WTC11 (cell line): ENCODE measurements at regions not wholly inside any gene's neighbourhood (a gene's known extent, or its start where the extent isn't known, plus 50 kb on each side); places are given as distances from the start of the nearest gene placed in this dataset.

Experiments used
- ATAC-seq: fragments of 200-7000 bp; cut with Tn5 transposase; 2 replicates; pipeline ENCODE4 v1.10.0; 2021; ENCODE audit warnings: mild to moderate bottlenecking, moderate library complexity
- CTCF ChIA-PET: fragments of 300-600 bp; sonication (Branson Sonifier 250); formaldehyde crosslinking; loops from one replicate; lab custom pipeline; 2021; ENCODE audit warnings: antibody characterized with exemption; lab: Charles Lee
- POLR2A ChIA-PET: fragments of 350-600 bp; sonication (Branson Sonifier 250); formaldehyde crosslinking; loops from one replicate; lab custom pipeline; 2021; ENCODE audit warnings: antibody characterized with exemption; lab: Charles Lee
- DNase-seq: peaks from one replicate; pipeline ENCODE4 v3.0.0; 2021; ENCODE audit warnings: low spot score
- H3K27ac Mint-ChIP-seq: 2 replicates; pipeline ENCODE4 v1.8.0; 2021; ENCODE audit warnings: mixed read lengths
- H3K27me3 Mint-ChIP-seq: 2 replicates; pipeline ENCODE4 v1.8.0; 2021; ENCODE audit warnings: low read depth, mild to moderate bottlenecking, moderate library complexity, mixed read lengths
- H3K36me3 Mint-ChIP-seq: 2 replicates; pipeline ENCODE4 v1.8.0; 2021; ENCODE audit warnings: mixed read lengths
- H3K4me1 Mint-ChIP-seq: 2 replicates; pipeline ENCODE4 v1.8.0; 2022; ENCODE audit warnings: mixed read lengths
- H3K4me3 Mint-ChIP-seq: 2 replicates; pipeline ENCODE4 v1.8.0; 2021; ENCODE audit warnings: mild to moderate bottlenecking, moderate library complexity, mixed read lengths
- H3K9me3 Mint-ChIP-seq: 2 replicates; pipeline ENCODE4 v1.8.0; 2021; ENCODE audit warnings: mixed read lengths
- ATF2 ChIP-seq: sonication (generic); formaldehyde crosslinking; IDR thresholded peaks from 2 replicates; pipeline ENCODE4 v1.8.1; 2022; ENCODE audit warnings: low read depth, missing genetic modification reagents, borderline replicate concordance
- CBFB ChIP-seq: sonication (generic); formaldehyde crosslinking; IDR thresholded peaks from 2 replicates; pipeline ENCODE4 v1.8.1; 2022; ENCODE audit warnings: mild to moderate bottlenecking, low read depth, missing genetic modification reagents
- CREB1 ChIP-seq: sonication (generic); formaldehyde crosslinking; IDR thresholded peaks from 2 replicates; pipeline ENCODE4 v1.8.0; 2023; ENCODE audit warnings: mild to moderate bottlenecking, missing genetic modification reagents
- E2F1 ChIP-seq: sonication (generic); formaldehyde crosslinking; IDR thresholded peaks from 2 replicates; pipeline ENCODE4 v1.8.0; 2022; ENCODE audit warnings: mild to moderate bottlenecking, missing genetic modification reagents
- FOXJ3 ChIP-seq: sonication (generic); formaldehyde crosslinking; IDR thresholded peaks from 2 replicates; pipeline ENCODE4 v1.9.0; 2021; ENCODE audit warnings: missing genetic modification reagents, mild to moderate bottlenecking, borderline replicate concordance
- IRF1 ChIP-seq: sonication (generic); formaldehyde crosslinking; IDR thresholded peaks from 2 replicates; pipeline ENCODE4 v1.8.0; 2023; ENCODE audit warnings: missing genetic modification reagents
- KAT7 ChIP-seq: sonication (generic); formaldehyde crosslinking; IDR thresholded peaks from 2 replicates; pipeline ENCODE4 v1.8.1; 2023; ENCODE audit warnings: missing genetic modification reagents, mild to moderate bottlenecking, borderline replicate concordance
- NFYB ChIP-seq: sonication (generic); formaldehyde crosslinking; conservative IDR thresholded peaks from 2 replicates; pipeline ENCODE4 v1.8.0; 2022; ENCODE audit warnings: low read depth, missing genetic modification reagents
- NR1H2 ChIP-seq: sonication (generic); formaldehyde crosslinking; IDR thresholded peaks from 2 replicates; pipeline ENCODE4 v1.9.0; 2021; ENCODE audit warnings: mild to moderate bottlenecking, moderate library complexity, missing genetic modification reagents
- OVOL2 ChIP-seq: fragments of 250-450 bp; sonication (Bioruptor Pico); IDR thresholded peaks from 2 replicates; pipeline ENCODE4 v1.9.0; 2021; ENCODE audit warnings: mild to moderate bottlenecking, borderline replicate concordance
- PRRX2 ChIP-seq: fragments of 250-450 bp; sonication (Bioruptor Pico); IDR thresholded peaks from 2 replicates; pipeline ENCODE4 v1.8.0; 2021; ENCODE audit warnings: mild to moderate bottlenecking
- RELA ChIP-seq: sonication (generic); formaldehyde crosslinking; IDR thresholded peaks from 2 replicates; pipeline ENCODE4 v1.8.1; 2022; ENCODE audit warnings: missing genetic modification reagents, mild to moderate bottlenecking, borderline replicate concordance
- RORB ChIP-seq: fragments of 250-450 bp; sonication (Bioruptor Pico); IDR thresholded peaks from 2 replicates; pipeline ENCODE4 v1.9.0; 2021; ENCODE audit warnings: mild to moderate bottlenecking
- SMAD3 ChIP-seq: sonication (generic); formaldehyde crosslinking; IDR thresholded peaks from 2 replicates; pipeline ENCODE4 v1.8.0; 2022; ENCODE audit warnings: missing genetic modification reagents, mild to moderate bottlenecking, borderline replicate concordance
- TCF7 ChIP-seq: sonication (generic); formaldehyde crosslinking; IDR thresholded peaks from 2 replicates; pipeline ENCODE4 v1.8.0; 2022; ENCODE audit warnings: mild to moderate bottlenecking, low read depth, missing genetic modification reagents, moderate library complexity
- USF2 ChIP-seq: sonication (generic); formaldehyde crosslinking; IDR thresholded peaks from 2 replicates; pipeline ENCODE4 v1.8.1; 2023; ENCODE audit warnings: mild to moderate bottlenecking, missing genetic modification reagents, moderate library complexity
- ZNF232 ChIP-seq: sonication (generic); formaldehyde crosslinking; IDR thresholded peaks from 2 replicates; pipeline ENCODE4 v1.8.0; 2022; ENCODE audit warnings: mild to moderate bottlenecking, missing genetic modification reagents
- ZNF263 ChIP-seq: sonication (generic); formaldehyde crosslinking; IDR thresholded peaks from 2 replicates; pipeline ENCODE4 v1.8.1; 2022; ENCODE audit warnings: low read depth, mild to moderate bottlenecking, moderate library complexity, missing genetic modification reagents
- ZNF396 ChIP-seq: fragments of 250-450 bp; sonication (Bioruptor Pico); IDR thresholded peaks from 2 replicates; pipeline ENCODE4 v1.8.0; 2021; ENCODE audit warnings: mild to moderate bottlenecking, moderate library complexity, borderline replicate concordance
- ZNF671 ChIP-seq: fragments of 250-450 bp; sonication (Bioruptor Pico); IDR thresholded peaks from 2 replicates; pipeline ENCODE4 v1.8.0; 2021; ENCODE audit warnings: mild to moderate bottlenecking
- TF ChIP-seq, protein P1 (sequence below): sonication (generic); formaldehyde crosslinking; IDR thresholded peaks from 2 replicates; pipeline ENCODE4 v1.8.1; 2023; ENCODE audit warnings: mild to moderate bottlenecking, missing genetic modification reagents, borderline replicate concordance
- TF ChIP-seq, protein P2 (sequence below): fragments of 250-450 bp; sonication (Bioruptor Pico); conservative IDR thresholded peaks from 2 replicates; pipeline ENCODE4 v1.9.0; 2021; ENCODE audit warnings: mild to moderate bottlenecking
- TF ChIP-seq, protein P3 (sequence below): sonication (generic); formaldehyde crosslinking; IDR thresholded peaks from 2 replicates; pipeline ENCODE4 v1.8.1; 2023; ENCODE audit warnings: mild to moderate bottlenecking, missing genetic modification reagents, moderate library complexity

- ChIA-PET POLR2A (no interaction called here), CTCF (no interaction called here)
- Mint-ChIP-seq H3K4me3 (no peak overlapping the region), H3K36me3 (peaks cover 81% of the 10 kb centered on the region), H3K4me1 (no peaks in the 10 kb centered on the region), H3K9me3 (peaks cover 83% of the 10 kb centered on the region), H3K27ac (no peak overlapping the region), H3K27me3 (peaks cover 5% of the 10 kb centered on the region; the same call in 1 of the 2 replicates)
- no peak for DNase-seq
- ATAC-seq = no peak
- TF ChIP-seq PRRX2 (CRISPR knock-in tag) (no peak), USF2 (CRISPR knock-in tag) (no peak), ZNF263 (CRISPR knock-in tag) (no peak), SMAD3 (CRISPR knock-in tag) (no peak), ATF2 (CRISPR knock-in tag) (no peak), E2F1 (CRISPR knock-in tag) (no peak), CREB1 (CRISPR knock-in tag) (no peak), RELA (CRISPR knock-in tag) (no peak), ZNF232 (CRISPR knock-in tag) (no peak), TCF7 (CRISPR knock-in tag) (no peak), CBFB (CRISPR knock-in tag) (no peak)
- TF ChIP-seq, protein P1, sequence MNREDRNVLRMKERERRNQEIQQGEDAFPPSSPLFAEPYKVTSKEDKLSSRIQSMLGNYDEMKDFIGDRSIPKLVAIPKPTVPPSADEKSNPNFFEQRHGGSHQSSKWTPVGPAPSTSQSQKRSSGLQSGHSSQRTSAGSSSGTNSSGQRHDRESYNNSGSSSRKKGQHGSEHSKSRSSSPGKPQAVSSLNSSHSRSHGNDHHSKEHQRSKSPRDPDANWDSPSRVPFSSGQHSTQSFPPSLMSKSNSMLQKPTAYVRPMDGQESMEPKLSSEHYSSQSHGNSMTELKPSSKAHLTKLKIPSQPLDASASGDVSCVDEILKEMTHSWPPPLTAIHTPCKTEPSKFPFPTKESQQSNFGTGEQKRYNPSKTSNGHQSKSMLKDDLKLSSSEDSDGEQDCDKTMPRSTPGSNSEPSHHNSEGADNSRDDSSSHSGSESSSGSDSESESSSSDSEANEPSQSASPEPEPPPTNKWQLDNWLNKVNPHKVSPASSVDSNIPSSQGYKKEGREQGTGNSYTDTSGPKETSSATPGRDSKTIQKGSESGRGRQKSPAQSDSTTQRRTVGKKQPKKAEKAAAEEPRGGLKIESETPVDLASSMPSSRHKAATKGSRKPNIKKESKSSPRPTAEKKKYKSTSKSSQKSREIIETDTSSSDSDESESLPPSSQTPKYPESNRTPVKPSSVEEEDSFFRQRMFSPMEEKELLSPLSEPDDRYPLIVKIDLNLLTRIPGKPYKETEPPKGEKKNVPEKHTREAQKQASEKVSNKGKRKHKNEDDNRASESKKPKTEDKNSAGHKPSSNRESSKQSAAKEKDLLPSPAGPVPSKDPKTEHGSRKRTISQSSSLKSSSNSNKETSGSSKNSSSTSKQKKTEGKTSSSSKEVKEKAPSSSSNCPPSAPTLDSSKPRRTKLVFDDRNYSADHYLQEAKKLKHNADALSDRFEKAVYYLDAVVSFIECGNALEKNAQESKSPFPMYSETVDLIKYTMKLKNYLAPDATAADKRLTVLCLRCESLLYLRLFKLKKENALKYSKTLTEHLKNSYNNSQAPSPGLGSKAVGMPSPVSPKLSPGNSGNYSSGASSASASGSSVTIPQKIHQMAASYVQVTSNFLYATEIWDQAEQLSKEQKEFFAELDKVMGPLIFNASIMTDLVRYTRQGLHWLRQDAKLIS (CRISPR knock-in tag) = no peak
These were observed 317.9 kb upstream of the RBFOX1 start for GRCh38 chr16:7014756-7015155.

DNA sequence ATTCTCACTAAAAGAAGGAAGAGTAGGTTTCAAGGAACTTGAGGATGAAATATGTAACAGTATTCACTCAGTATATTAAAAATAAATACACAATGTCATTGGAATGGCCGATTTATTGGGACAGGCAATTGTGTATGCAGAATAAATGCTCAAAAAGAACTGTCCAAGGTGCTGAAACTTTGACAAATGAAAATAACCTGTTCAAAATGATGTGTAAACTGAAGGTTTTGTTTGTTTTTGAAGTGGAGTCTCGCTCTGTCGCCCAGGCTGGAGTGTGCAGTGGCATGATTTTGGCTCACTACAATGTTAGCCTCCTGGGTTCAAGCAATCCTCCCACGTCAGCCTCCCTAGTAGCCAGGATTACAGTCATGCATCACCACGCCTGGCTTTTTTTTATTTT lies 318.7 kb upstream of the RBFOX1 start:
- Mint-ChIP-seq H3K4me3 (no peak overlapping the region), H3K27me3 (peaks cover 4% of the 10 kb centered on the region; the same call in 1 of the 2 replicates), H3K9me3 (peaks cover 82% of the 10 kb centered on the region), H3K4me1 (no peaks in the 10 kb centered on the region), H3K36me3 (peaks cover 80% of the 10 kb centered on the region), H3K27ac (no peak overlapping the region)
- POLR2A ChIA-PET = no interaction called here
- no peak for DNase-seq
- no peak for ATAC-seq
- CTCF ChIA-PET = no interaction called here
- TF ChIP-seq ZNF671 (CRISPR knock-in tag) (no peak), ZNF396 (CRISPR knock-in tag) (no peak), OVOL2 (CRISPR knock-in tag) (no peak), NFYB (CRISPR knock-in tag) (no peak), IRF1 (CRISPR knock-in tag) (no peak), NR1H2 (CRISPR knock-in tag) (no peak), KAT7 (no peak), RORB (CRISPR knock-in tag) (no peak), FOXJ3 (CRISPR knock-in tag) (no peak), E2F1 (CRISPR knock-in tag) (no peak), CREB1 (CRISPR knock-in tag) (no peak)
- TF ChIP-seq, protein P2, sequence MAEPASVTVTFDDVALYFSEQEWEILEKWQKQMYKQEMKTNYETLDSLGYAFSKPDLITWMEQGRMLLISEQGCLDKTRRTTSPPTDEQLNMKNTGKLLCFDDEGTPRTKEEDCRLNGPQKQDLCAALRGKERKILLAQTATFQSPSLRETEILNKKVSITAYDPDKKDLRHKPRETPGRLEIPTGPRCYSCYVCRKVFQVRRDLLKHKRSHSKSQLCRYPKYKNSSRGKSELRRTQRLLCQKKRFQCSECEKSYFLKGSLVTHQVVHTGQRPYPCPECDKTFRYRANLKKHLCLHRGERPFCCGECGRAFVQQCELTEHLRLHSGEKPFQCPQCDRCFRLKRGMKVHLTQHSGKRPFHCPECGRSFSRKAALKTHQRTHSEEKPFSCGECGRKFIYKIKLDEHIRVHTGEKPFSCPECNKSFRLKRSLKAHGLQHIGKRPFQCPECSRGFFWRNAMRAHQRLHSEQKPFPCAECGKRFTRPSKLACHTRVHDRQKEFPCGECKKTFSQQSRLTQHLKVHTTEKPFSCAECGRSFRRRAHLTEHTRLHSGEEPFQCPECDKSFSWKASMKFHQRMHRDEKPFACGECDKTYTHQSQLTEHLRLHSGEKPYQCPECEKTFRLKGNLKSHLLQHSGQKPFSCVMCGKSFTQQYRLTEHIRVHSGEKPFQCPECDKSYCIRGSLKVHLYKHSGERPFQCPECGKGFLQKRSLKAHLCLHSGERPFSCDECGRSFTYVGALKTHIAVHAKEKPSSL = no peak
- TF ChIP-seq, protein P3, sequence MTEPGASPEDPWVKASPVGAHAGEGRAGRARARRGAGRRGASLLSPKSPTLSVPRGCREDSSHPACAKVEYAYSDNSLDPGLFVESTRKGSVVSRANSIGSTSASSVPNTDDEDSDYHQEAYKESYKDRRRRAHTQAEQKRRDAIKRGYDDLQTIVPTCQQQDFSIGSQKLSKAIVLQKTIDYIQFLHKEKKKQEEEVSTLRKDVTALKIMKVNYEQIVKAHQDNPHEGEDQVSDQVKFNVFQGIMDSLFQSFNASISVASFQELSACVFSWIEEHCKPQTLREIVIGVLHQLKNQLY (CRISPR knock-in tag) = no peak
